Lung (tissue), 11 donors: ENCODE measurements at regions not wholly inside any gene's neighbourhood (a gene's known extent, or its start where the extent isn't known, plus 50 kb on each side); places are given as distances from the start of the nearest gene placed in this dataset.

Experiments
- ATAC-seq: fragments of 200-7000 bp; cut with Tn5 transposase; one replicate; pipeline ENCODE4 v1.9.1; 2020; ENCODE audit warnings: moderate number of reproducible peaks; ENCODE audit not compliant: insufficient read depth, low FRiP score
- DNase-seq, 3 donors: peaks; one replicate each; pipeline ENCODE4 v3.0.0-alpha.2; 2013 to 2017
- H3K27ac ChIP-seq, 2 donors: one replicate each; pipeline ENCODE4 v1.5.1; 2013; ENCODE audit warnings: mild to moderate bottlenecking in 2 of 2, moderate library complexity in 2 of 2, control low read depth in 1 of 2, inconsistent platforms in 1 of 2, low read depth in 1 of 2, low read length in 1 of 2
- H3K27me3 ChIP-seq, 3 donors: one replicate each; pipeline ENCODE4 v1.5.1; 2013; ENCODE audit warnings: low read length in 2 of 3; ENCODE audit not compliant: control insufficient read depth in 3 of 3, insufficient read depth in 3 of 3
- H3K36me3 ChIP-seq, 4 donors: one replicate each; pipeline ENCODE4 v1.5.1; 2013; ENCODE audit warnings: low read length in 4 of 4, mild to moderate bottlenecking in 1 of 4, moderate library complexity in 1 of 4; ENCODE audit not compliant: control insufficient read depth in 4 of 4, insufficient read depth in 4 of 4
- H3K4me1 ChIP-seq, 5 donors: one replicate each; pipeline ENCODE4 v1.5.1; 2013; ENCODE audit warnings: low read length in 5 of 5, mild to moderate bottlenecking in 2 of 5, moderate library complexity in 1 of 5; ENCODE audit not compliant: control insufficient read depth in 5 of 5, insufficient read depth in 5 of 5
- H3K4me3 ChIP-seq: one replicate; pipeline ENCODE4 v1.5.1; 2013; ENCODE audit warnings: mild to moderate bottlenecking, control low read depth, moderate library complexity
- H3K9ac ChIP-seq, 2 donors: one replicate each; pipeline ENCODE4 v1.5.1; 2013; ENCODE audit warnings: low read length in 2 of 2, control low read depth in 1 of 2; ENCODE audit not compliant: insufficient read depth in 1 of 2
- H3K9me3 ChIP-seq, 4 donors: one replicate each; pipeline ENCODE4 v1.5.1; 2013; ENCODE audit warnings: low read length in 3 of 4, mild to moderate bottlenecking in 1 of 4, moderate library complexity in 1 of 4; ENCODE audit not compliant: control insufficient read depth in 4 of 4, insufficient read depth in 3 of 4
- WGBS, 2 donors: extraction: QIAGEN DNeasy Blood & Tissue Kit; methylation state at CpG; one replicate each; pipeline ENCODE4 v1.1.7; 2013; 5-methylcytosine and 5-hydroxymethylcytosine counted together
- TF ChIP-seq, protein P1 (sequence below): IDR thresholded peaks from 2 replicates; pipeline ENCODE4 v1.5.1; 2012; ENCODE audit warnings: mild to moderate bottlenecking; ENCODE audit errors: control extremely low read depth, extremely low read depth
- donor health status: control.
- donor health status: control.
- donor health status: Bipolar disorder and iron deficiency.
- donor health status: healthy.
- donor health status: DM: yes; HTN: yes; CAD: no.

- H3K4me1 ChIP-seq, result peaks cover 0 to 2% (median 0%) of the 10 kb centered on the region in 5 donors
- peaks cover 0 to 37% (median 4%) of the 10 kb centered on the region in 3 donors for H3K27me3 ChIP-seq
- WGBS, 2 donors, result 33 to 62% methylated on average over 4 of the region's 4 CpGs
- H3K27ac ChIP-seq, result no peak overlapping the region
- no peak overlapping the region for H3K4me3 ChIP-seq
- no peak overlapping the region for H3K9ac ChIP-seq
- DNase-seq, result peak; percentile 66 to 85 (median 79)
- no peaks in the 10 kb centered on the region for H3K9me3 ChIP-seq
- ATAC-seq, result peak; percentile 82
- TF ChIP-seq, protein P1, sequence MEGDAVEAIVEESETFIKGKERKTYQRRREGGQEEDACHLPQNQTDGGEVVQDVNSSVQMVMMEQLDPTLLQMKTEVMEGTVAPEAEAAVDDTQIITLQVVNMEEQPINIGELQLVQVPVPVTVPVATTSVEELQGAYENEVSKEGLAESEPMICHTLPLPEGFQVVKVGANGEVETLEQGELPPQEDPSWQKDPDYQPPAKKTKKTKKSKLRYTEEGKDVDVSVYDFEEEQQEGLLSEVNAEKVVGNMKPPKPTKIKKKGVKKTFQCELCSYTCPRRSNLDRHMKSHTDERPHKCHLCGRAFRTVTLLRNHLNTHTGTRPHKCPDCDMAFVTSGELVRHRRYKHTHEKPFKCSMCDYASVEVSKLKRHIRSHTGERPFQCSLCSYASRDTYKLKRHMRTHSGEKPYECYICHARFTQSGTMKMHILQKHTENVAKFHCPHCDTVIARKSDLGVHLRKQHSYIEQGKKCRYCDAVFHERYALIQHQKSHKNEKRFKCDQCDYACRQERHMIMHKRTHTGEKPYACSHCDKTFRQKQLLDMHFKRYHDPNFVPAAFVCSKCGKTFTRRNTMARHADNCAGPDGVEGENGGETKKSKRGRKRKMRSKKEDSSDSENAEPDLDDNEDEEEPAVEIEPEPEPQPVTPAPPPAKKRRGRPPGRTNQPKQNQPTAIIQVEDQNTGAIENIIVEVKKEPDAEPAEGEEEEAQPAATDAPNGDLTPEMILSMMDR, result no peak
- no peaks in the 10 kb centered on the region for H3K36me3 ChIP-seq
Observed at GRCh38 chr10:117609095-117609795, 66.7 kb downstream of the EMX2 start.

GRCh38 chr10:117609796-117610170 is 67.2 kb downstream of the EMX2 start:
- WGBS, 2 donors, result 68 to 81% methylated on average over 4 of the region's 4 CpGs
- Histone ChIP-seq H3K27me3 (peaks cover 0 to 32% (median 4%) of the 10 kb centered on the region in 3 donors), H3K4me3 (no peak overlapping the region), H3K27ac (no peak overlapping the region), H3K4me1 (peaks cover 0 to 2% (median 0%) of the 10 kb centered on the region in 5 donors), H3K9ac (no peak overlapping the region), H3K36me3 (no peaks in the 10 kb centered on the region), H3K9me3 (no peaks in the 10 kb centered on the region)
- ATAC-seq (no peak), DNase-seq (no peak)
- TF ChIP-seq, protein P1, result no peak

DNA sequence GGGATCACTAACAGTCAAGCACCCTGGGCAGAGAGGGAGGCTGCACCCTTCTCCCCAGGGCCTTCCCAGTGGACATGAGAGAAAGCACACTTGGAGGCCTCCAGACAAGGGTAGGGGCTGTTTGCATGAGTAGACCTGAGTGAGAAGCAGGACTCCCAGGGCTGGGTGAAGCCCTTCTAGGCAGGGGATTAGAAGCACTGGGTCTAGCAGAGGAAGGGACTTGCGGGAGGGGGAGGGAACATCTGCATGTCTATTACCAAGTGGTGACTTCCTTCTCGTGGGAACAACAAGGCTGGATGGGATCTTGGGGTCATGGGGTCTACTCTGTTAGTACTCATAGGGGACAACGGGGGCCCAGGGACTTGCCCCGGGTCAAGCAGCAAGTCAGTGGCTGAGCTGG is 67.8 kb downstream of the EMX2 start:
- DNase-seq, result no peak

More for the DNA sequence above, 67.8 kb downstream of the EMX2 start:
- no peaks in the 10 kb centered on the region for H3K9me3 ChIP-seq
- no peaks in the 10 kb centered on the region for H3K36me3 ChIP-seq
- no peak overlapping the region for H3K27ac ChIP-seq
- ATAC-seq, result no peak
- H3K4me1 ChIP-seq, result peaks cover 0 to 2% (median 0%) of the 10 kb centered on the region in 5 donors
- TF ChIP-seq, protein P1, result no peak
- H3K27me3 ChIP-seq, result peaks cover 0 to 26% (median 4%) of the 10 kb centered on the region in 3 donors
- H3K9ac ChIP-seq, result no peak overlapping the region
- 42 to 55% methylated on average over 4 of the region's 4 CpGs for WGBS, 2 donors
- no peak overlapping the region for H3K4me3 ChIP-seq
